ENCODE measurements at regions not wholly inside any gene's neighbourhood (a gene's known extent, or its start where the extent isn't known, plus 50 kb on each side); places are given as distances from the start of the nearest gene placed in this dataset.

DNA sequence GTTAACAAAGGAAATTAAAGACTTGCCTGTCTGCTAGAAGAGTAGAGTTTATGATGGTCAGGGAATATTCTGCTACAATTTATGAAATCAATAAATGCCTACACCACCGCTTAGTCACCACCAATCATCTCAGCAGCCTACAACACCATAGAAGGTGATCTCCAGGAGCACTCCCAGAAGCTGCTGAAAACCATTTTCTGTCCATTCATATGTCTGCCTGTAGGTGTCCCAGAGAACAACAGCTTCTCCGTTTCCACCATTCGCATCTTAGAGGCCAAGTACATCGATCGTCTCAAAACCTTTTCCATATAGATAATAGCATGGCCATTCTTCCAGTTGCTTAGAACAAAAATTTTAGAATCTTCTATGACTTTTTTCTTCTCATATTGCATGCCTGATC, 303.4 kb downstream of the KCNC2 start:
- peak; percentile 6 for DNase-seq (ENCODE audit: low read depth)

- DNase-seq (ENCODE audit: low read depth), result no peak
These were observed 298.8 kb downstream of the KCNC2 start for GRCh38 chr12:74910831-74911230.

- no peak for DNase-seq (ENCODE audit: low read depth)
These were observed 295.3 kb downstream of the KCNC2 start for GRCh38 chr12:74914378-74914777.

DNA sequence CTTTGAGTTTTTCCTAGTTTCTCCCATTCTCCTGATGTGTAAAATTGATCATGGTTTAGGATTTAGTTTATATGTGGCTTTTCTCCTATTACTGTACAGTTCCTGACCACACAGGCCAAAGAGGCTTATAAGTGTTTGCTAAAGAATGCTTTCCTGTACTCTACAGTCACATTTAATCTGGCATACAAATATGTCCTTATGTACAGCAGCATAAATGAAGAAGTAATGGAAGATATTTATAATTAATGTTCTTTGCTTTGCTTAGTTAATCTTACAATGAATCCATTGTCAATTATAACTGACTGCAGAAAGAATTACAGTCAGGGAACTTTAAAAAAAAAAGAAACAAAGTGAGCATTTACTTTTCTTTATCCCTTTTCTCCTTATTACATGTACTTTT, 293.9 kb downstream of the KCNC2 start:
- DNase-seq (ENCODE audit: low read depth), result no peak

GRCh38 chr12:74917743-74918142, 291.9 kb downstream of the KCNC2 start:
- no peak for DNase-seq (ENCODE audit: low read depth)

- DNase-seq (ENCODE audit: low read depth), result no peak
These were observed 291.3 kb downstream of the KCNC2 start for GRCh38 chr12:74918291-74918690.

- DNase-seq (ENCODE audit: low read depth), result no peak
These were observed 287.5 kb downstream of the KCNC2 start for GRCh38 chr12:74922117-74922516.

DNA sequence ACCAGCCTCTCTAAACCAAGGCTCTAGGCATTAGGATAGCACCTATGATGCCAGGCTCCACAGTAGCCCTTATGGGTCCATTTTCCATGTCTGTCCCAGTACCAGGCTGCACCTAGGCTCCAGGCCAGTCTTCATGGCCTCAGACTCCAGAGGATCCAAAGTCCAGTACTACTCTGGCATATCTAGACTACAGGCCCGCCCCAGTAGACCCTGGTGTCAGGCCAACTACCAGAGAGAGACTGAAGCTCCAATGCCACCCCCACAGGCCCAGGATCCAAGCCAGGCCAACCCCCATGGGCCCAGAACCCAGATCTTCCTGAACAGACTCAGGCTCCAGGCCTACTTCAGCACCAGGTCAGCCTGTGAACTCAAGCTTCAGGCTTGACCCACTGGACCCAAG, 287.0 kb downstream of the KCNC2 start:
- DNase-seq (ENCODE audit: low read depth), result no peak

DNA sequence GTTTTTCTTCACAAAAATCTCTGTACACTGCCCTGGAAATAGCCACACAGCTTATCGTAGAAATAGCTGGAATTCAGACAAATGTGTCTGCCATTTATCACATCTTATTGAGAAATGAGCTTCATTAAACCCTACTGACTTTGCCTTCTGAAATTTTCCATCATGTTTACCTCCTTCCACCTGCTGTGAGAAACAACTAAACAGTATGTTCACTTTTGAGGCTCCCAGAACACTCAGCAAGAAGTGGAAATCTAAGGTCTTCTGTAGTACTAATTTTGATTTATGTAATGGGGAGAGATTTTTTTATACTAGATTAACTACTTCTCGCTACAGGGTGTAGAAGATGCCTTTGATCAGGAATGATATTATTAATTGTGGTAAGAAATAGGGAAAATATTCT, 268.0 kb downstream of the KCNC2 start:
- DNase-seq (ENCODE audit: low read depth), result no peak

DNA sequence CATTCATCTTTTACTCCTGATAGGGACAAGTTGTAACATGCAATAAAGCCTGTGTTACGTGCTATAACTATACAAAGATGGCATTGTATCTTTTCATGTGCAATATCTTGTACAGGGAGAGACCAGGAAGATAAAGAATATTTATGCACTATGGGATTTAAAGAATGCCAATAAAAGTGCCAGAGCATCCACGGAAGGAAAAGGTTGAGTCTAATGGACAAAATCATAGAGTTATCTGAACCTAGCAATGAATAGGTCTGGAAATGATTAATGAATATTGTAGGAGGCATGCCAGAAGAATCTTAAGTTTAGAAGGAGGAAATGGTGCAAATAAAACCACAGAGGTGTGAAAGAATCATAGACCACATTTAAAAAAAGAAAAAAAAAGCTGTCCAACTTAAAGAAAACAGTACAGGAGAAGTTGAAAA, 263.9 kb downstream of the KCNC2 start:
- DNase-seq (ENCODE audit: low read depth), result no peak

DNA sequence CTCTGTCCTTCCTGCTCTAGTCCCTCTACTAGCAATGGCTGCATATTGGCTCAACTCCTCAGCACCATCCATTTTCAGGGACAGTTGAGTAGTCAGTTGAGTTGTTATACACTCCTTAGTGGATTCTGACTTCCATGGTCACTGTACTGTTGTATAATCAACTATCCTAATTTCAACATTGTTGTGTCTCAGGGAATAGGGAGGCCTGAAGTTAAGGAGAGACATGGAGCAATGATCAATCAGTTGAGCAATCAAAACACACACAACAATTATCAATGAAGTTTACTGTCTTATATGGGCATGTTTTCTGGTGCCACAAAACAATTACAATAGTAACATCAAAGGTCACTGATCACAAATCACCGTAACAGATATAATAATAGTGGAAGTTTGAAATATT, 255.9 kb downstream of the KCNC2 start:
- DNase-seq (ENCODE audit: low read depth), result no peak

- DNase-seq (ENCODE audit: low read depth), result no peak
These were observed 252.4 kb downstream of the KCNC2 start for GRCh38 chr12:74957231-74957630.

GRCh38 chr12:74957634-74958033, 252.0 kb downstream of the KCNC2 start:
- DNase-seq (ENCODE audit: low read depth), result no peak

DNA sequence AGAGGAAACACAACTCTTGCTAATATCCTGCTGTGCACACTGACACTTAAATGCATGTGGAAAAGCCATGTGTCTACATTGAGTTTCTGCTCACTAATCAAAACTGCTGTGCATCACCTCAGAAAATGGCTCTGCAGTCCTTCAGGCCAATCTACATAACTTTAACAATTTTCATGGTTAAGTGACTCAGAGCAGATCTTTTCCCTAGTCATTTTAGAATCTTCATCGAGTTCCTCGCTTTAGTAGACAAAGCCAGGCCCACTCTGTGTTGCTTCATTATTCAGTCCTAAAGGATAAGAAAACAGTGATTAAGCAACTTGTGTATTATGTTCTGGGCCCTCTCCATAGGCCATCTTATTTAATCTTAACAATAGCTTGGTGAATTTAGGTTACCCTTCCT, 250.0 kb downstream of the KCNC2 start:
- no peak for DNase-seq (ENCODE audit: low read depth)

- no peak for DNase-seq (ENCODE audit: low read depth)
These were observed 246.3 kb downstream of the KCNC2 start for GRCh38 chr12:74963304-74963703.

GRCh38 chr12:74963867-74964331, 245.7 kb downstream of the KCNC2 start:
- DNase-seq (ENCODE audit: low read depth), result no peak

GRCh38 chr12:74964390-74964789, 245.2 kb downstream of the KCNC2 start:
- DNase-seq (ENCODE audit: low read depth), result no peak

DNA sequence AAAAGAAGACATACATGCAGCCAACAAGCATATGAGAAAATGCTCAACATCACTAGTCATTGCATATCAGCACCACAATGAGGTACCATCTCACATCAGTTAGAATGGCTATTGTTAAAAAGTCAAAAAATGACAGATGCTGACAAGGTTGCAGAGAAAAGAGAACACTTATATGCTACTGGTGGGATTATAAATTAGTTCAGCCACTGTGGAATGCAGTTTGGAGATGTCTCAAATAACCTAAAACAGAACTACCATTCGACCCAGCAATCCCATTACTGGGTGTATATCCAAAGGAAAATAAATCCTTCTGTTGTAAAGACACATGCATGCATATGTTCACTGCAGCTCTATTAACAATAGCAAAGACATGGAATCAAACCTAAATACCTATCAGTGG, 238.4 kb downstream of the KCNC2 start:
- DNase-seq (ENCODE audit: low read depth), result no peak

DNA sequence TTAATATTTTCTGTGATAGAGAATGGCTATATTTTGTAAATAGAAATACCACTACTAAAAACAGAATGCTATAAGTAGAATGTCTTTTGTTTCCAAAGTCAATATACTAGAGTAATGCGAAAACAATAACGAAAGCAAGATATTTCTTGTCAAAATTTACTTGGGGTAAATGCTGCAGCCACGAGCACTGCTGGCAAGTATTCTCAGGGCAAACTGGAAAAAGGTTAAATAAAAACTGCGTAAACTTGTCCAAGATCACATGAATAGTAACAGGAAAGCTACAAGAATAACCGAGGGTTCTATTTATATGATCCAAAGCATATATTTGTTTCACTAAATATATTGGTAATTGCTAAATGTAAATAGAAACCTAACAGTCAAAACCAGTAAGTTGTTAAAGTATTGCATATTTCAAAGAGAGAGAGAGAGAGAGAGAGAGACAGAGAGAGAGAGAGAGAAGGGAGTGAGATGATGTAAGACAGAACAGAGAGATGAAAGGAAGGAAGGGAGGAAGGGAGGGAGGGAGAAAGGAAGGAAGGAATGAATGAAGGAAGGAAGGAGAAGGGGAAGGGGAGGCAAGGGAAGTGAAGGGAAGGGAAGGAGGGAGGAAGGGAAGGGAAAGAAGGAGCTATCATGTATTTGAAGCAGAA, 231.7 kb downstream of the KCNC2 start:
- no peak for DNase-seq (ENCODE audit: low read depth)

- peak; percentile 0 for DNase-seq (ENCODE audit: low read depth)
These were observed 229.1 kb downstream of the KCNC2 start for GRCh38 chr12:74980510-74980909.

GRCh38 chr12:74981541-74981940, 228.1 kb downstream of the KCNC2 start:
- no peak for DNase-seq (ENCODE audit: low read depth)

DNA sequence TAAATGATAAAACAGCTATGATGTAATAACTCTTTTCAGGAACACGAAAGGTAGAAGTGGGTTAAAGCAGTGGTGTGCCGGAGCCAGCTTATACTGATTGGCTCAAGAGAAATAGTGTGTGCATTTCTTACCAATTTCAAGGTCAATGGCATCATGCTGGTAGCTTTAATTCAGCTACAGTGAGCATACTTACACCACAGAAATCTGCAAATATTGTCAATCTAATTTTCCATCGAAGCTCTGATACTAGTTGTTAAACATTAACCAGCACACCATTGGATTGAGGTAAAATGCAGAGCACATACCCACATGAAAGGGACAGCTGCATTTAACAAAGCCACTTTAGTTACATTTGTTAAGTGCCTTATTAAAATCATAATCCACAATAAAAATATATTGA, 225.7 kb downstream of the KCNC2 start:
- no peak for DNase-seq (ENCODE audit: low read depth)

- no peak for DNase-seq (ENCODE audit: low read depth)
These were observed 225.0 kb downstream of the KCNC2 start for GRCh38 chr12:74984631-74985030.

GRCh38 chr12:74985293-74985985, 224.2 kb downstream of the KCNC2 start:
- DNase-seq (ENCODE audit: low read depth), result no peak
